HK-2 (cell line): ENCODE measurements at regions not wholly inside any gene's neighbourhood (a gene's known extent, or its start where the extent isn't known, plus 50 kb on each side); places are given as distances from the start of the nearest gene placed in this dataset.

Source experiments
- DNase-seq: peaks from one replicate; pipeline ENCODE4 v3.0.0-alpha.2; 2018; ENCODE audit not compliant: unreplicated experiment

- DNase-seq, result no peak
Observed at GRCh38 chr12:29041621-29042020, 107.5 kb upstream of the FAR2 start.

DNA sequence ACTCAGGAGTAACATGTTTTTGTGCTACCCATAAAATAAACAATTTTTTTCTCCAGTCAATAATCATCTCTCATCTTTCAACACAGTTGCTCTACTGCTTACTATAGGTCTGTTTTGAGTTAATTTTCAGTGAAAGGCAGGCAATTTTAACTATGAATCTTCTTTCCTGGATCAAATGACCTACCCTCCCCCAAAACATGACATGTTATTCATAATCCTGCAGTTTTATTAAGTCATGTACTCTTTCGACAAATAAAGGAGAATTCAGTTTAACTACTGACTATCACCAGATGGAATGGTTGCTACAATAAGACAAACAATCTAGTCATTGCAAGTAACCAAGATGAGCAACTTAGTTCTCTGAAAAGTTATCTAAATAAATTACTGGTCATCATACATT lies 106.0 kb upstream of the FAR2 start:
- DNase-seq, result no peak

GRCh38 chr12:29044799-29045198 lies 104.3 kb upstream of the FAR2 start:
- DNase-seq, result no peak

GRCh38 chr12:29048787-29049186 lies 100.3 kb upstream of the FAR2 start:
- no peak for DNase-seq

GRCh38 chr12:29050503-29050902 lies 98.6 kb upstream of the FAR2 start:
- DNase-seq, result no peak

DNA sequence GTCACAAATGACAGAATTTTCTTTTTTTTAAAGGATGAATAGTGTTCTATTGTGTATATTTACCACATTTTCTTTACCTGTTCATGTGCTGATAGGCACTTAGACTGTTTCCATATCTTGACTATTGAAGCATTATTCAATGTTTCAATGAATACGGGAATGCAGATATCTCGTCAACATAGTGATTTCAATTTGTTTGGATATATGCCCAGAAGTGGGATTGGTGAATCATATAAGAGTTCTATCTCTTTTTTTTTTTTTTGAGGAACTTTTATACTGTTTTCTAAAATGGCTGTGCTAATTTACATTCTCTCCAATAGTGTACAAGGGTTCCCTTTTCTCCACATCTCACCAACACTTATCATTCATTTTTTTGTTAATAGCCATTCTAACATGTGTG lies 97.9 kb upstream of the FAR2 start:
- no peak for DNase-seq

DNA sequence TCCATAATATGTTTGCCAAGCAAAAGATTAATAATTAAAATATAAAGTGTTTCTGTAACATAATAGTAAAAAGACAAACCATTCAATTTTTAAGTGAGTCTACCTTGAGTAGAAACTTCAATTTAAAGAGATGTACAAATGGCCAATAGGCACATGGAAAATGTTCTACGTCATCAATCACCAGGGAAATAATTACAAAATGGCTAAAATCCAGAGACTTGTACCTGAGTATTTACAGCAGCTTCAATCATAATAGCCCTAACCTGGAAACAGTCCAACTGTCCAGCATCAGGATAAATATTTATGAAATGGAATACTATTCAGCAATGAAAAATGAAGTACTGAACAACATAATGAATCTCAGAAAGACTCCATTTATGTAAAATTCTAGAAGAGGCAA lies 95.5 kb upstream of the FAR2 start:
- DNase-seq, result no peak

DNA sequence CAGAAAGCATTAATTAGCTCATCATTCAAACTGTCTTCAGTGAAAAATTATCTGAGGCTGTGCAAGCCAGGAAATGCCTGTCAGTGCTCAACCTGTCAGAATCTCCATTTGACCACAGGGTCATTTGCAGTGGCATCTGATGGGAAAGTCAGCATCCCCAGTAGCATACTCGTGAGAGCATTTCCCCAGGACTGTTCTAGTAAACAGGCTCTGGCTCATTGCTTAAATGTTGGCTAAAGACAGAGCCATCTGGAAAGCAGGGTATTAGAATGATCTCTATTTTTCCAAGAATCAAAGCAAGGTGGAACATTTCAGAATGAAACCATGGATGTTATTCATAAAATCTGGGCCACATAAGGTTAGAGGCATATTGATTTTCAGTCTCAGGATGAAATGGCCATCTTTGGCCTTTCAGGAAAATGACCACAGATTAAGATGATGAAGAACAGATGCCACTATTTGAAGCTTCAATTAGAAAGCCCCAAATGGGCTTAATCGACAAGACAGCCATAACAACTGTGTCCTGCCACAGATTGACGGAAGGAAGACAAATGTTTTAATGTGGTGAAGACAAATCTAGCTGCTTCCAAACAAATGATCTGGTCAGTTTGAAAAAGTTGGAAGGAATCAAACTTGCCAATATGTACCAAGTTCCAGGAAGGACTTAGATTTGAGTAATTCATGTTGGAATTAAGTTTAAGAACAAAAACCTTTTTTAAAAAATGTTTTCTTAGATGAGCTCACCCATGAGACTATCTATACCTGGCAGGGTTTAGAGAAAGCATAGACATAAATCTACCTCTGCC lies 94.0 kb upstream of the FAR2 start:
- no peak for DNase-seq

DNA sequence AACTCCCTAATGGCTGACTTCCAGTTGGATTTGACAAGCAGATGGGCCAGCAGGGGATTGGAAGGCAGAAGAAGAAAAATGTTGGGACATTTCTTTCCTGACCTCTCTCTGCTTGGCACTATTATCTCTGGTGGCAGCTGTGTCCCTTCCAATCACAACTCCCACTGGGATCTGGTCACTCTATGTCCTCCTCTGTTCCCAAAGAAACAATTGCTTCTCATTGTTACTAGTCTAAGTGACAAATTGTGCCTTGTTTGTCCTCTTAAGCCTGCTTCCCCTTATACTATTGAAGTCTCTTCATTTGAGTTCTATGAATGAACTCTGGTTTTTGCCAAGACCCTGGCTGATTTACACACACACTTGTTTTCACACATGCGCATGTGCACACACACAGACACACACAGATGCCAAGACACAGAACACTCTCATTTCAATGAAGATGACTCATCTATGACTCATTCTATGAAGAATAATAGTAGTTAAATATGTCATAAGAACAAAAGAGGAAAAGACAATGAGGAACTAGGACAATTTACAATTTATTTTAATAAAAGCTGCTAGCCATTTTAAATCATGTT lies 83.0 kb upstream of the FAR2 start:
- no peak for DNase-seq

DNA sequence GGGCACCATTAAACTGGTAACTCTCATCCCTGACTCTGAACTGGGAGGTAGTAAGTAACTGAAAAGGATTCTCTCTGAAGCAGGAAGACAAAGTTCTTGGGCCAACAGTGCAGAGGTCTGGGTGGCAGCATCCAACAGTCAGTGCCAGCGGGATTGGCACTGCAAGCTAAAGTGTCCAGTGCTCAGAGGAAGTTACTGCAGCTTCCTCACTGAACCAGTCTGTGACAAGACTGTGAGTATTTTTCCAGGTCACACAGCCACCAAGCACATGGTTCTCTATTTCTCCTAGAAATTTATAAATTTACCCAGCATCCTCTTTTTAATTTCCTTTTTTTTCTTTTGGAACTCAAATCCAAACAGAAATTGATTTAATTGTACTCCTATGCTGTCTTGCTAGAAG lies 81.6 kb upstream of the FAR2 start:
- no peak for DNase-seq

- DNase-seq, result no peak
Observed at GRCh38 chr12:29070309-29070708, 78.8 kb upstream of the FAR2 start.

DNA sequence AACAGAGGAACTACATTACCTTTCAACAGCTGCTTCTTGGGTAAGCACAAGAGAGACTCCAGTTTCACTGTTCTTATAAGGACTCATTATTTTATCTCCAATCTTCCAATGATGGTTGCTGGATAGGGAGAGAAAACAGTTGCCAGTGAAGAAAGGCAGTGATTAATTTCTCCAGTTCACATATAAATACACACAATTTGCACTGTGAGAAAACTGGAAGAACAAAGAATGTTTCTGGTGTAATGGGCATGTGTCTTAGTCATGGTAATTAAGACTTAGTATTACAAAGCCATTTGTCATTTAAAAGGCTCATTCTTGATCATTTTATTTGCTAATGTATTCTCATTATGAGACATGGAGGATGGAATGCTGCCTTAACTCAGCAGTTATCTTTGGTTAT lies 78.0 kb upstream of the FAR2 start:
- DNase-seq, result no peak

GRCh38 chr12:29072631-29073030 lies 76.4 kb upstream of the FAR2 start:
- no peak for DNase-seq

GRCh38 chr12:29073631-29074239 lies 75.3 kb upstream of the FAR2 start:
- no peak for DNase-seq

DNA sequence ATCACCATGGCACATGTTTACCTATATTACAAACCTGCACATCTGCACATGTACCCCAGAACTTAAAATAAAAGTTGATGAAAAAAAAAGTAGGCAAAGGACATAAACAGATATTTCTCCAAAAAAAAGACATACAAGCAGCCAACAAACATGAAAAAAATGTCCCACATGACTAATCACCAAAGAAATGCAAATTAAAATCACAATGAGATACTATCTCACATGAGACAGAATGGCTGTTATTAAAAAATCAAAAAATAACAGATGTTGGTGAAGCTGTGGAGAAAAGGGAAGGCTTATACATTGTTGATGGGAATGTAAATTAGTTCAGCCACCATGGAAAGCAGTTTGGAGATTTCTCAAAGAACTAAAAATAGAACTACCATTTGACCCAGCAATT lies 68.0 kb upstream of the FAR2 start:
- DNase-seq, result no peak

GRCh38 chr12:29082522-29082921 lies 66.6 kb upstream of the FAR2 start:
- no peak for DNase-seq

DNA sequence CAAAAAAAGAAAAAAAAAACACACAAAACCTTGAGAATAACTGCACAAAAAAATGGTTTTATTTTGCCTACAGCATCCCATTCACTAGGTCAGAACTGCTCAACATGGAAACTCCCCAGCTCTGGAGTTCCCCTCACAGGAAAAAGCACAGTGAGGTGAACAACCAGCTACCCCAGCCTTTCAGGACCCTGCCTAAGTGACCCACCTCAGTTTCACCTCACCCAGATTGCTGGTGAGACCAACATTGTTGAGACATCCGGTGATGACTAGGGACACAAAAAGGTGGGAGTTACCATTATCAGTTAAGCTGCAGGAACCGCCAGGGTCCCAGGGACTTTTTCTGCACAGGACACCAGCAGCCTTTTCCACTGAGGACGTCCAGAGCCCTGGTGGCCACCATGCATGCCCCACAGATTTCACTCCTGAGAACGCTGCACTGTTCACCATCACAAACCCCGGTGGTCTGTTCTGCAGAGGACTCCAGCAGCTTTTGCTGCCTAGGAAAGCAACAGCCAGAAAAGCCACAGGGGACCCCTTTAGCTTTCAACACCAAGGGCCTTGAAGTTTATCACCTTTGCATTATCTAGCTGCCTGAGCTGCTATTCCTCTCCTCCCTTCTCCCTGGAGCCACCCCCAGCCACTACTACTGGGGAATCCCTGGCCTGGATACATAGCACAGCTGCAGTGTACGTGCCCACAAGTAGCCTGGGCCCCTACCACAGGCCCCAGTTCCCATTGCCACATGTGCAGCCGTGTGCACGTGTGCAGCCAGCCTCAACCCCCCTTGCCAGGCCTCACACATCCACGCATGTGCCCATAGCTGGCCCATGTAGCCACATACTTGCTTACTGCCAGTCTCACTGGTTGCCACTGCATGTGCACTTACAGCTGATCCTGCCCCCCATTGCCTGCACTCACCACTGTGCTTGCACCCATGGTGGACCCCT lies 62.5 kb upstream of the FAR2 start:
- DNase-seq, result no peak

DNA sequence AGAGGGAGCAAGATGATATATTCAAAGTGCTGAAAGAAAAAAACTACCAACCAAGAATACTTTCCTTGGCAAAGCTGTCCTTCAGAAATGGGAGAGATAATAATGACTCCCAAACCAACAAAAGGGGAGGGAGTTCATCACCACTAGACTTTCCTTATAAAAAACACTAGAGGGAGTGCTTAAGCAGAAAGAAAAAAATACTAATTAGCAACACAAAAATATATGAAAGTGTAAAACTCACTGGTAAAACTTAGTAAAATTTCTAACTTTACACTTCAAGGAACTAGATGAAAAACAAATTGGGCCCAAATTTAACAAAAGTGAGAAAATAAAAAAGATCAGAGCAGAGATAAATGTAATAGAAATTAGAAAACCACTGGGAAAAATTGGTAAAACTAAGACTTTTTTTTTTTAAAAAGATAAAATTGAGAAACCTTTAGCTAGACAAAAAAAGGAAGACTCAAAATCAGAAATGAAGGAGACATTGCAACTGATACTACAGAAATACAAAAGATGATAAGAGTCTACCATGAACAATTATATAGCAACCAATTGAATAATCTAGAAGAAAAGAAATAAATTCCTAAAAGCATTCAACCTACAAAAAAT lies 60.4 kb upstream of the FAR2 start:
- no peak for DNase-seq
